ENCODE measurements at regions not wholly inside any gene's neighbourhood (a gene's known extent, or its start where the extent isn't known, plus 50 kb on each side); places are given as distances from the start of the nearest gene placed in this dataset.
"Not testable (repeated sequence)": the region's sequence is repeated elsewhere in the genome, so short reads cannot be mapped to it uniquely, and the experiment has no call there.

GRCh38 chr15:94855409-94856266 is 624.3 kb downstream of the MCTP2 start:
- Mint-ChIP-seq H3K4me3 (no peak overlapping the region), H3K4me1 (no peaks in the 10 kb centered on the region), H3K27ac (no peak overlapping the region), H3K36me3 (peaks cover 1% of the 10 kb centered on the region), H3K27me3 (peaks cover 4% of the 10 kb centered on the region), H3K9me3 (peaks cover 17% of the 10 kb centered on the region)

- Mint-ChIP-seq H3K27me3 (peaks cover 4% of the 10 kb centered on the region), H3K36me3 (peaks cover 1% of the 10 kb centered on the region), H3K4me3 (no peak overlapping the region)
Observed at GRCh38 chr15:94856267-94856854, 625.0 kb downstream of the MCTP2 start.

GRCh38 chr15:94857466-94857865 is 626.1 kb downstream of the MCTP2 start:
- Mint-ChIP-seq H3K36me3 (peaks cover 1% of the 10 kb centered on the region), H3K27me3 (peaks cover 4% of the 10 kb centered on the region), H3K27ac (no peak overlapping the region), H3K9me3 (peaks cover 17% of the 10 kb centered on the region), H3K4me3 (no peak overlapping the region), H3K4me1 (no peaks in the 10 kb centered on the region)

More at GRCh38 chr15:94856267-94856854, 625.0 kb downstream of the MCTP2 start:
- Mint-ChIP-seq H3K9me3 (peaks cover 17% of the 10 kb centered on the region), H3K4me1 (no peaks in the 10 kb centered on the region), H3K27ac (no peak overlapping the region)

- peaks cover 4% of the 10 kb centered on the region for H3K27me3 Mint-ChIP-seq
- H3K4me3 Mint-ChIP-seq, result no peak overlapping the region
- H3K4me1 Mint-ChIP-seq, result no peaks in the 10 kb centered on the region
- peaks cover 15% of the 10 kb centered on the region for H3K9me3 Mint-ChIP-seq
- H3K27ac Mint-ChIP-seq, result no peak overlapping the region
- H3K36me3 Mint-ChIP-seq, result peaks cover 1% of the 10 kb centered on the region
Observed at GRCh38 chr15:94858011-94858410, 626.6 kb downstream of the MCTP2 start.

- no peak overlapping the region for H3K27ac Mint-ChIP-seq
- H3K4me3 Mint-ChIP-seq, result no peak overlapping the region
- H3K9me3 Mint-ChIP-seq, result peaks cover 13% of the 10 kb centered on the region
- peaks cover 1% of the 10 kb centered on the region for H3K36me3 Mint-ChIP-seq
- H3K27me3 Mint-ChIP-seq, result peaks cover 2% of the 10 kb centered on the region
- H3K4me1 Mint-ChIP-seq, result no peaks in the 10 kb centered on the region
Observed at GRCh38 chr15:94858449-94858848, 627.1 kb downstream of the MCTP2 start.

GRCh38 chr15:94858920-94859319 is 627.6 kb downstream of the MCTP2 start:
- Mint-ChIP-seq H3K36me3 (no peaks in the 10 kb centered on the region), H3K4me1 (no peaks in the 10 kb centered on the region), H3K27ac (no peak overlapping the region), H3K9me3 (peaks cover 12% of the 10 kb centered on the region), H3K27me3 (no peaks in the 10 kb centered on the region), H3K4me3 (no peak overlapping the region)

- peaks cover 4% of the 10 kb centered on the region for H3K27me3 Mint-ChIP-seq
Observed at GRCh38 chr15:94864600-94864999, 633.2 kb downstream of the MCTP2 start.

GRCh38 chr15:94868265-94868664 is 636.9 kb downstream of the MCTP2 start:
- H3K4me1 Mint-ChIP-seq, H3K27ac Mint-ChIP-seq, H3K27me3 Mint-ChIP-seq, H3K36me3 Mint-ChIP-seq, H3K4me3 Mint-ChIP-seq: not testable (repeated sequence)
- peaks cover 10% of the 10 kb centered on the region for H3K9me3 Mint-ChIP-seq

More at GRCh38 chr15:94864600-94864999, 633.2 kb downstream of the MCTP2 start:
- Mint-ChIP-seq H3K9me3 (peaks cover 11% of the 10 kb centered on the region), H3K36me3 (no peaks in the 10 kb centered on the region), H3K4me1 (no peaks in the 10 kb centered on the region), H3K4me3 (no peak overlapping the region), H3K27ac (no peak overlapping the region)

- H3K27me3 Mint-ChIP-seq, result no peaks in the 10 kb centered on the region
- H3K27ac Mint-ChIP-seq, result no peak overlapping the region
- no peaks in the 10 kb centered on the region for H3K9me3 Mint-ChIP-seq
- H3K36me3 Mint-ChIP-seq, result no peaks in the 10 kb centered on the region
- no peak overlapping the region for H3K4me3 Mint-ChIP-seq
- H3K4me1 Mint-ChIP-seq, result no peaks in the 10 kb centered on the region
Observed at GRCh38 chr15:94875550-94875949, 644.2 kb downstream of the MCTP2 start.

GRCh38 chr15:94877833-94878232 is 646.5 kb downstream of the MCTP2 start:
- H3K27me3 Mint-ChIP-seq, result no peaks in the 10 kb centered on the region
- no peak overlapping the region for H3K27ac Mint-ChIP-seq
- H3K36me3 Mint-ChIP-seq, result no peaks in the 10 kb centered on the region
- H3K4me3 Mint-ChIP-seq, result no peak overlapping the region
- no peaks in the 10 kb centered on the region for H3K9me3 Mint-ChIP-seq
- H3K4me1 Mint-ChIP-seq, result no peaks in the 10 kb centered on the region

- Mint-ChIP-seq H3K4me1 (no peaks in the 10 kb centered on the region), H3K27ac (no peak overlapping the region), H3K27me3 (no peaks in the 10 kb centered on the region), H3K4me3 (no peak overlapping the region), H3K9me3 (peaks cover 14% of the 10 kb centered on the region), H3K36me3 (no peaks in the 10 kb centered on the region)
Observed at GRCh38 chr15:94882071-94882712, 650.8 kb downstream of the MCTP2 start.

- no peak overlapping the region for H3K27ac Mint-ChIP-seq
- peaks cover 27% of the 10 kb centered on the region for H3K9me3 Mint-ChIP-seq
- H3K4me3 Mint-ChIP-seq, result no peak overlapping the region
- H3K27me3 Mint-ChIP-seq, result peaks cover 2% of the 10 kb centered on the region
- H3K4me1 Mint-ChIP-seq, result no peaks in the 10 kb centered on the region
- H3K36me3 Mint-ChIP-seq, result no peaks in the 10 kb centered on the region
Observed at GRCh38 chr15:94887391-94887790, 656.0 kb downstream of the MCTP2 start.

GRCh38 chr15:94889153-94889552 is 657.8 kb downstream of the MCTP2 start:
- Mint-ChIP-seq H3K4me1 (no peaks in the 10 kb centered on the region), H3K27me3 (peaks cover 2% of the 10 kb centered on the region), H3K36me3 (no peaks in the 10 kb centered on the region), H3K27ac (no peak overlapping the region), H3K4me3 (no peak overlapping the region), H3K9me3 (peaks cover 21% of the 10 kb centered on the region)

GRCh38 chr15:94893091-94893490 is 661.7 kb downstream of the MCTP2 start:
- Mint-ChIP-seq H3K27ac (no peak overlapping the region), H3K4me3 (no peak overlapping the region), H3K9me3 (peaks cover 19% of the 10 kb centered on the region), H3K4me1 (no peaks in the 10 kb centered on the region), H3K27me3 (peaks cover 3% of the 10 kb centered on the region), H3K36me3 (no peaks in the 10 kb centered on the region)

- no peaks in the 10 kb centered on the region for H3K36me3 Mint-ChIP-seq
- peaks cover 3% of the 10 kb centered on the region for H3K27me3 Mint-ChIP-seq
- H3K27ac Mint-ChIP-seq, result no peak overlapping the region
- H3K4me1 Mint-ChIP-seq, result no peaks in the 10 kb centered on the region
- H3K4me3 Mint-ChIP-seq, result no peak overlapping the region
- H3K9me3 Mint-ChIP-seq, result peaks cover 19% of the 10 kb centered on the region
Observed at GRCh38 chr15:94894056-94894455, 662.7 kb downstream of the MCTP2 start.

- Mint-ChIP-seq H3K4me3 (no peak overlapping the region), H3K27me3 (peaks cover 3% of the 10 kb centered on the region), H3K27ac (no peak overlapping the region), H3K9me3 (peaks cover 16% of the 10 kb centered on the region), H3K4me1 (no peaks in the 10 kb centered on the region), H3K36me3 (no peaks in the 10 kb centered on the region)
Observed at GRCh38 chr15:94909510-94909909, 678.1 kb downstream of the MCTP2 start.
